ENCODE measurements at regions not wholly inside any gene's neighbourhood (a gene's known extent, or its start where the extent isn't known, plus 50 kb on each side); places are given as distances from the start of the nearest gene placed in this dataset.

DNA sequence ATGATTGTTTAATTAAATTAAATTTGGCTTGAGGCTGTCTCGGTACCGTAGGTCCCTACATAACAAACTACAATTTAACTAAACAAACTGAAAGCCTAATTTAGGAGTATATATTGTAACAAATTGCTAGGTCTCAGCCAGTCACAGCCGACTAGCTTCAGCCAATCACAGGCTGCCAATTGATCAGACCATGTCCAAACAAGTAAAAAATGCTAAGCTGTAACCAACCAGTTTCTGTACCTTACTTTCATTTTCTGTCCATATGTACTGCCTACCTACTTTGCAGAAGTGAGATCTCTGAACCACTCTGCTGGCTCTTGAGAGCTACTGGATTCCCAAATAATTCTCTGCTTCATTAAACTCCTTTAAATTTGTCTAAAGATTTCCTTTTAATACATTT is 648.0 kb upstream of the GJE1 start:
- no peaks in the 10 kb centered on the region for H3K27me3 ChIP-seq
- DNase-seq (ENCODE audit: low spot score in 2 of 2) = no peak
- WGBS = 45% methylated on average over 3 of the region's 3 CpGs
- H3K4me1 ChIP-seq = peaks cover 7% of the 10 kb centered on the region
- TF ChIP-seq EP300 (IDR thresholded peaks at IDR 0.05) (no peak), POLR2A (IDR thresholded peaks at IDR 0.05) (no peak), POLR2AphosphoS5 (IDR thresholded peaks at IDR 0.05) (no peak)
- TF ChIP-seq, protein P1, sequence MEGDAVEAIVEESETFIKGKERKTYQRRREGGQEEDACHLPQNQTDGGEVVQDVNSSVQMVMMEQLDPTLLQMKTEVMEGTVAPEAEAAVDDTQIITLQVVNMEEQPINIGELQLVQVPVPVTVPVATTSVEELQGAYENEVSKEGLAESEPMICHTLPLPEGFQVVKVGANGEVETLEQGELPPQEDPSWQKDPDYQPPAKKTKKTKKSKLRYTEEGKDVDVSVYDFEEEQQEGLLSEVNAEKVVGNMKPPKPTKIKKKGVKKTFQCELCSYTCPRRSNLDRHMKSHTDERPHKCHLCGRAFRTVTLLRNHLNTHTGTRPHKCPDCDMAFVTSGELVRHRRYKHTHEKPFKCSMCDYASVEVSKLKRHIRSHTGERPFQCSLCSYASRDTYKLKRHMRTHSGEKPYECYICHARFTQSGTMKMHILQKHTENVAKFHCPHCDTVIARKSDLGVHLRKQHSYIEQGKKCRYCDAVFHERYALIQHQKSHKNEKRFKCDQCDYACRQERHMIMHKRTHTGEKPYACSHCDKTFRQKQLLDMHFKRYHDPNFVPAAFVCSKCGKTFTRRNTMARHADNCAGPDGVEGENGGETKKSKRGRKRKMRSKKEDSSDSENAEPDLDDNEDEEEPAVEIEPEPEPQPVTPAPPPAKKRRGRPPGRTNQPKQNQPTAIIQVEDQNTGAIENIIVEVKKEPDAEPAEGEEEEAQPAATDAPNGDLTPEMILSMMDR (IDR thresholded peaks at IDR 0.05) = no peak
- no peaks in the 10 kb centered on the region for H3K9me3 ChIP-seq
- no peak overlapping the region for H3K27ac ChIP-seq
- no peaks in the 10 kb centered on the region for H3K36me3 ChIP-seq
- no peak overlapping the region for H3K4me3 ChIP-seq

DNA sequence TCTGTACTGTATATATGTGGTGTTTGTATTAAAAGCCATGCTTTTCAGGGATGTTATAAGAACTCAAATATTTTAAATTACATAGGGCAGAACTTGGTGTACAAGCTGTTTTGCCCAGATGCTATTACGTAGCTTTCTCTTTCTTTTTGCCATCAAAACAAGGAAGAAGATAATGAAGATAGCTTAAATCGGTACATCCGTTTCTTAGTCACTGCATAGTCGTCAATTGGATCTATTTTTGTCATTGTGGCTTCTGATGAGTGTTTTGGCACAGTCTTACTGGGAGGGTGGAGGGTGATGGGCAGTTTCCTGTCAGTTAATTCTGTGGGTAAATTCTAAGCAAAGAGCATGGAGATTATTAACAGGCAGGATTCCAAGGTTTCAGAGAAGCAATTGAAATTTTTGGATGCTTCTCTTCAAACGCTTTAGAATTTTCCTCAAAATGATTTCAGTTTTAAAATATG is 649.1 kb upstream of the GJE1 start:
- WGBS = 0% methylated on average over 5 of the region's 5 CpGs
- Histone ChIP-seq H3K9me3 (no peaks in the 10 kb centered on the region), H3K27me3 (no peaks in the 10 kb centered on the region), H3K4me3 (peak overlapping the region; percentile 27), H3K4me1 (peaks cover 7% of the 10 kb centered on the region), H3K27ac (peak overlapping the region; percentile 62), H3K36me3 (no peaks in the 10 kb centered on the region)
- no peak for DNase-seq (ENCODE audit: low spot score in 2 of 2)
- TF ChIP-seq POLR2AphosphoS5 (IDR thresholded peaks at IDR 0.05) (no peak), POLR2A (IDR thresholded peaks at IDR 0.05) (no peak), EP300 (IDR thresholded peaks at IDR 0.05) (no peak)
- TF ChIP-seq, protein P1 (IDR thresholded peaks at IDR 0.05) = no peak

DNA sequence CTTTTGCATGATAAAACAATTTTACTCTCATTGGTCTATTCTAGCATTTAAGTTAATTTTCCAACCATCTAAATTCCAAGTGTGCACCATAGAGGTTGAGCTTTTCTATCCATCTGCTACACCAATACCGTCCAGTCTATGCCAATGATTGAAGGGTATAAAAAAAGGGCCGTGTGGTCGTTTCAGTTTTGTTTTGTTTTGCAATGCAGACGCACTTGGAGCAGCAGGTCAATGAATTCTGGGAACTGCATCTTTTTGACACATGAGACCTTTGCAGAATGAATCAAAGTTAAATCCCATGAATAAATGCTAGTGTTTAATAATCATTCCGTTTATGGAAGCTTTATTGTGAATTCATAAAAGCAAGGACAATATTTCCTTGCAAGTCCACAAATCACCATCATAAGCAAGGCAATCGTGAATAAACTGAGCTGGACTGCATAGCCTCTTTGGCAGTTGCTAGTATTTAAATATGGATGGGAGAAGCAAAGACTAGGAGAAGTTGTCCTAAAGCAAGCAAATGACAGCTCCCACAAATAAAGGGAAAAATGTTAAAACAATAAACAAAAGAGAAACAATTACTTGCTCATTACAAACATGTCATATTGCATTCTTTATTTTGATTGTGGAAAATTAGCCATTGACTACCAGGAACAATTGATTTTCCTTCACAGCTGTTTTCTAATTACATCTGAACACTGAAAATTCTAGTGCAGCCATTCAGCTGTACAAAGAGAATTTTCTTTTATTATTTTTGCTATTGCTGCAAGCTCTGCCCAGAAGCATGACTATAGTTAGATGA is 649.7 kb upstream of the GJE1 start:
- 40% methylated on average over 6 of the region's 6 CpGs for WGBS
- TF ChIP-seq, protein P1 (IDR thresholded peaks at IDR 0.05) = no peak
- TF ChIP-seq EP300 (IDR thresholded peaks at IDR 0.05) (no peak), POLR2A (IDR thresholded peaks at IDR 0.05) (no peak)
- H3K4me1 ChIP-seq = peaks cover 7% of the 10 kb centered on the region
- peak overlapping the region; percentile 27 for H3K4me3 ChIP-seq
- no peak for DNase-seq (ENCODE audit: low spot score in 2 of 2)
- no peaks in the 10 kb centered on the region for H3K36me3 ChIP-seq
- no peaks in the 10 kb centered on the region for H3K27me3 ChIP-seq
- peak overlapping the region; percentile 62 for H3K27ac ChIP-seq
- no peaks in the 10 kb centered on the region for H3K9me3 ChIP-seq

DNA sequence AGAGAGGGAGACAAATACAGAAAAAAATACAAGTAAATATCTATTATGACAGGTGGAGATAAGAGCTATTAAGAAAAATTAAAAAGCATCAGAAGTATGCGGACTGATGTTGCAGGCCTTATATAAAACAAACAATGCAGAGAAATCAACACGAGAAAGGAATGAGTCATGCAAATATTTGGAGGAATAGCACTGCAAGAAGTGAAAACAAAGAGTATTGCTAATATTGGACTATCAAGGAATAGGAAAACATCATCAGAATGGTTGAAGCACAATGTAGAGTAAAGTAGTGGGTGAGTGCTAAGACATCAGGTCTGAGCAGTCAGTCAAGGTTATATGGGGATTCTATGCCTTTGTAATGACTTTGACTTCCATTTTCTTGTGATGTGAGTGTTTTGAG is 657.5 kb upstream of the GJE1 start:
- Histone ChIP-seq H3K9me3 (no peaks in the 10 kb centered on the region), H3K4me3 (no peak overlapping the region), H3K27ac (no peak overlapping the region), H3K4me1 (no peaks in the 10 kb centered on the region), H3K27me3 (no peaks in the 10 kb centered on the region), H3K36me3 (no peaks in the 10 kb centered on the region)
- no peak for TF ChIP-seq EP300 (IDR thresholded peaks at IDR 0.05)
- TF ChIP-seq, protein P1 (IDR thresholded peaks at IDR 0.05) = no peak
- TF ChIP-seq POLR2A (IDR thresholded peaks at IDR 0.05) = no peak
- no peak for TF ChIP-seq POLR2AphosphoS5 (IDR thresholded peaks at IDR 0.05)
- WGBS = 73% methylated on average over 2 of the region's 2 CpGs
- DNase-seq (ENCODE audit: low spot score in 2 of 2) = no peak

DNA sequence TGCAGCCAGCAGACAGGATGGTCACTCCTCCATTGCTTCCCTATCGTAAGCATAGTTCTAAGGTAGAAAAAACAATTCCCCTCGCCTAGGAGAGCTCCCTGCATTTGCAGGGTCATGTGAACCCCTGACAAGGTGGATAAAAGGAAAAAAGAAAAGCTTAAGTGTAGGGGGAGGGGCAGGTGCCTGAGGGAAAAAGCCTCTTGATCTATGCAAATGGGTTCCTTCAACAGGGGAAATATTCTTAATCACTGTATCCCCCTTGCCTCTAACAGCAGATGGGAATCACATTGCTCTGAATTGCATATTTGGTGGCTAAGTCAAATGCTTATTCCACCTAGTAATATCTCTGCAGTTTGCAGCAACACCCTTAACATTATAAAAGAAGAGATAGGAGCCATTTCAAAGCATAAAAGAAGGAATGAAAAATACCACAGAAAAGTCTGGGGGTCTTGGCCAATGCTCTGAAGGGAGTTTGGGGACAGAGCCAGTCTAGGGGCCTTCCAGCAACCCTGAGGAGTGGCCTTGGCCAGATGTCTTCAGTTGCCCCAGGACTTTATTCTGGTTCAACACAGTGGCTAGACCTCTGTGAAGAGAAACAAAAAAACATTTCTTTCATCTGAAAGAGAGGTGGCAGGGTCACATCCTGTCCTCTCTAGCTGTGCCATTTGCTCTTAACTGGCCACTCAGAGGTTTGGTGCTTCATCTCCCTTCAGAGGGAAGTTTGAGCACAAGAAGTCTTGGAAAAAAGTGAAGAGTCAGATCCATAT is 660.4 kb upstream of the GJE1 start:
- TF ChIP-seq POLR2A (IDR thresholded peaks at IDR 0.05) = no peak
- no peak for TF ChIP-seq POLR2AphosphoS5 (IDR thresholded peaks at IDR 0.05)
- TF ChIP-seq, protein P1 (IDR thresholded peaks at IDR 0.05) = no peak
- no peak for TF ChIP-seq EP300 (IDR thresholded peaks at IDR 0.05)
- H3K9me3 ChIP-seq = no peaks in the 10 kb centered on the region
- no peak overlapping the region for H3K27ac ChIP-seq
- DNase-seq (ENCODE audit: low spot score in 2 of 2) = no peak
- H3K4me3 ChIP-seq = no peak overlapping the region
- no peaks in the 10 kb centered on the region for H3K4me1 ChIP-seq
- WGBS = 88% methylated on average over 2 of the region's 2 CpGs
- no peaks in the 10 kb centered on the region for H3K27me3 ChIP-seq
- H3K36me3 ChIP-seq = no peaks in the 10 kb centered on the region
